ENCODE measurements at regions not wholly inside any gene's neighbourhood (a gene's known extent, or its start where the extent isn't known, plus 50 kb on each side); places are given as distances from the start of the nearest gene placed in this dataset.

- TF ChIP-seq RCOR1 (conservative IDR thresholded peaks at IDR 0.05; ENCODE audit: low read depth, low read length) (no peak), RAD21 (IDR thresholded peaks at IDR 0.05; ENCODE audit: insufficient read depth, low read depth, low read length) (no peak), EZH2 (IDR thresholded peaks at IDR 0.05; ENCODE audit: borderline replicate concordance, control insufficient read depth, low read depth, low read length) (no peak), PAX5 (IDR thresholded peaks at IDR 0.05; ENCODE audit: borderline replicate concordance, low read depth, low read length) (no peak), ZSCAN29 (IDR thresholded peaks at IDR 0.05) (no peak)
These were observed 104.0 kb downstream of the CPZ start for GRCh38 chr4:8696369-8697127.
